Adrenal gland (tissue), 9 donors: ENCODE measurements at regions not wholly inside any gene's neighbourhood (a gene's known extent, or its start where the extent isn't known, plus 50 kb on each side); places are given as distances from the start of the nearest gene placed in this dataset.
"Not testable (repeated sequence)": the region's sequence is repeated elsewhere in the genome, so short reads cannot be mapped to it uniquely, and the experiment has no call there.

ENCODE experiments used
- DNase-seq, 7 donors: peaks; one replicate each; pipeline ENCODE4 v3.0.0-alpha.2; 2019 to 2020
- H3K27ac ChIP-seq, 5 donors: fragments of 200-600 bp; sonication (generic) in 4 of 5; 1 replicate in 3 of 5; 2 replicates in 2 of 5; pipeline versions ENCODE4 v1.5.1 to v1.8.0; 2016 to 2020; ENCODE audit warnings: mild to moderate bottlenecking in 1 of 5
- H3K27me3 ChIP-seq: fragments of 200-600 bp; 2 replicates; pipeline ENCODE4 v1.8.0; 2021
- H3K36me3 ChIP-seq, 2 donors: fragments of 200-600 bp; replicated peaks in 1 of 2; 1 replicate in 1 of 2; 2 replicates in 1 of 2; pipeline versions ENCODE4 v1.5.1 to v1.8.0; 2018 to 2022
- H3K4me1 ChIP-seq, 2 donors: fragments of 200-600 bp; replicated peaks in 1 of 2; 1 replicate in 1 of 2; 2 replicates in 1 of 2; pipeline versions ENCODE4 v1.5.1 to v1.8.0; 2018 to 2021
- H3K4me3 ChIP-seq, 4 donors: fragments of 200-600 bp; sonication (generic) in 3 of 4; one replicate each; pipeline ENCODE4 v1.5.1; 2016 to 2018
- H3K9me3 ChIP-seq, 3 donors: fragments of 200-600 bp; sonication (generic) in 1 of 3; replicated peaks in 1 of 3; 1 replicate in 2 of 3; 2 replicates in 1 of 3; pipeline versions ENCODE4 v1.5.1 to v1.8.0; 2016 to 2021
- WGBS, 4 donors: extraction: QIAGEN DNeasy Blood & Tissue Kit in 2 of 4; methylation state at CpG; one replicate each; pipeline versions ENCODE4 v1.1.5 to v1.1.7; 2013 to 2017; 5-methylcytosine and 5-hydroxymethylcytosine counted together
- intact Hi-C, 2 donors: fragments of 100-400 bp; cut with DNase I; formaldehyde crosslinking; loops; one replicate each; pipeline versions ENCODE4 v1.14.1 to v1.15.0; 2022 to 2023
- donor health status: healthy with polysubstance abuse.
- donor health status: Bipolar disorder and iron deficiency.
- donor health status: DM: yes; HTN: yes; CAD: no.
- donor health status: DM: no; HTN: no; CAD: no.
- donor health status: DM: no; HTN: no; CAD: no.

DNA sequence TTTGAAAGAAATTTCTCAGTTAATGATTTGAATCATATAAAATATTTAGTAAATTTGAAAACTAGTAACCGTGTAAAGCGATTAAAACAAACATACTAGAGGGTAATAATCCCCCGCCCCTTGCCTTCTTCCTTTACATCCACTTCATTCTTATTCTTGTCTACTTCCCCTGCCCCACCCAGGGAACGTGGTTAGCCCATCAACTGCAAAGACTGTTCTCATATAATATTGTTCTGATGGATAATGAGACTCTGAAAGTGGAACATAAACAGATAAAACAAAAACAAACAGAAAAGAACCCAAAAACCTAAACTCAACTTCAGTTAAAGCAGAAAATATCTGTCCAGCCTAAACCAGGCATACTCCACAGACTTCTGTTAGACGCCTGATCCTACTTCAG, 108.1 kb upstream of the GTF2H2C_2 start:
- H3K27me3 ChIP-seq, H3K4me1 ChIP-seq, intact Hi-C loops, H3K27ac ChIP-seq, H3K9me3 ChIP-seq, H3K36me3 ChIP-seq, H3K4me3 ChIP-seq: not testable (repeated sequence)
- WGBS, 4 donors, result 60 to 80% (median 72%) methylated on average over 1 to 4 of the region's 5 CpGs; no CpG with 5 or more reads in 1 of the 4 donors
- peak in 1 of 7 donors; percentile 7 for DNase-seq
